HG02588 (cell line): ENCODE measurements at regions not wholly inside any gene's neighbourhood (a gene's known extent, or its start where the extent isn't known, plus 50 kb on each side); places are given as distances from the start of the nearest gene placed in this dataset.

Experiments
- ATAC-seq: cut with Tn5 transposase; IDR thresholded peaks from one replicate; pipeline ENCODE4 v1.9.1; 2021; ENCODE audit warnings: mild to moderate bottlenecking, moderate library complexity; ENCODE audit not compliant: unreplicated experiment

GRCh38 chr5:39501397-39501796 lies 76.6 kb upstream of the DAB2 start:
- ATAC-seq = no peak

GRCh38 chr5:39500551-39501175 lies 75.9 kb upstream of the DAB2 start:
- ATAC-seq = no peak

GRCh38 chr5:39498278-39498952 lies 73.6 kb upstream of the DAB2 start:
- no peak for ATAC-seq

GRCh38 chr5:39497322-39497721 lies 72.5 kb upstream of the DAB2 start:
- no peak for ATAC-seq

- ATAC-seq = no peak
These were observed 70.4 kb upstream of the DAB2 start for GRCh38 chr5:39495227-39495626.

GRCh38 chr5:39494534-39494933 lies 69.8 kb upstream of the DAB2 start:
- ATAC-seq = no peak

- no peak for ATAC-seq
These were observed 69.3 kb upstream of the DAB2 start for GRCh38 chr5:39494107-39494510.

- ATAC-seq = no peak
These were observed 66.4 kb upstream of the DAB2 start for GRCh38 chr5:39491210-39491609.

- no peak for ATAC-seq
These were observed 64.5 kb upstream of the DAB2 start for GRCh38 chr5:39489263-39489662.

DNA sequence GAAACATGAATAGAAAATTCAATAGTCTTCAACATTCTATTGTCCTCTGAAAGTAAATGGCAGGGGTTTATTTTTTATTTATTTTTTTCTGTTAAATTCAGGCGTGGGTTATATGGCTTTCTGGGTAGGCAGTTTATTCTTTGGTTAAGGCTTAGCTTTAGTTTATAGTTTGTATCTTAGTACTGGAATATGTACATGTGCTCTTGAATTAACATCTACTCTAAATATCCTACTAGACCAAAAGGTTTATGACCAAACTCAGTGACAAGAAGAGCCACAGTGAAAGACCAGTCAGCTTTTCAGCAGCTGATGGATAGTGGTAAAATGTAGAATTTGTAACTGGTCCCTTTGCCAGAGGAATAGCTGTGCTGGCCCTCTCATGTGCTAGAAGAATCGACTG lies 62.0 kb upstream of the DAB2 start:
- ATAC-seq = no peak

GRCh38 chr5:39486361-39486760 lies 61.6 kb upstream of the DAB2 start:
- ATAC-seq = no peak

- no peak for ATAC-seq
These were observed 60.3 kb upstream of the DAB2 start for GRCh38 chr5:39485079-39485478.

DNA sequence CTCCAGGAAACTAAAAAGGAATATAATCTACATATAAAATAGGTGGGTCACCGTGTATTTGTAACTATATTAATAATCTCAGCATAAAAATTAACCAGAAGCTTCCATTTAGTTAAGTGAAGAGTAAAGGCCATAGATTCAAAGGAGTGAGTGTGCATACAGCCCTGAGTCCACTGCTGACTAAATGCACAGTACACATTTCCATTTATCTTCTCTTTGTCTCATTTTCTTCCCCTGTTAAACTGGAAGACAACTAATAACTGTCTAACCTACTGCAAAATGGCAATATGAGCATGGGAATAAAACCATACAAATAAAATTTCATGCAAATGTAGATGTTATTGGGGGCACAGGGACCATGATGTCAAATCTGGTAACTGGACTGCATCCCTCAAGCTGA lies 59.9 kb upstream of the DAB2 start:
- ATAC-seq = no peak

DNA sequence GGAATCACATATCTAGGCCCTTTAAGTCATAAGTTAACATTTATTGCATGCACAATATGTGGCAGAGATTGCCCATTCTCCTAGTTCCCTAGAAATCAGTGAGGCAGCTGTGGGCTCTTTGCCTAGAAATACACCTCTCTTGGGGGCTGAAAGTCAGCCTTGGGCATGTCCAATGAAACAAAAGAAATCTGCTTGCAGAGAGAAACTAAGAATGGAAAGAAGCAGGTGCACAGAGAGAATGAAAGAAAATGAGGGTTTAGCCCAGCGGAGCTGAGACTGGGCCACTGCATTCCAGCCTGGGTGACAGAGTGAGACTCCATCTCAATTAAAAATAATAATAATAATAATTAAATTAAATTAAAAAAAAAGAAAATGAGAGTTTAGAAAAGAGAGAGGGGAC lies 57.3 kb upstream of the DAB2 start:
- ATAC-seq = no peak

GRCh38 chr5:39479537-39479936 lies 54.8 kb upstream of the DAB2 start:
- no peak for ATAC-seq

- no peak for ATAC-seq
These were observed 54.1 kb upstream of the DAB2 start for GRCh38 chr5:39478863-39479262.

DNA sequence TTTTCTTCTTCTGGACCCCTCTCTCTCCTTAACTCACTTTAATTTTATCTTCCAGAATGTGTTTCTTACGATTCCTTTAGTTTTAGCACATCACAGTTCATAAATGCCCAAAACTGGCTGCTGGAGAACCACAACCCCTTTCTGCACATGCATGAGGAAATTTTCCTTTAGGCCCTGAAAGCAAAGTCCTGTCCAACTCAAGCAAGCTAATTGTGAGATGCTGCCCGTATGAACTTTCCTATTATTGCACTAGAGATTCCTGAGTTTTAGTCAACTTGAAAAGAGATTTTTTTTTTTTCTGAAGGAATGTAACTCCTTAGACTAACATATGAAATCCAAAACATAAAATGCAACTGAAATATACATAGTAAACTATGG lies 52.1 kb upstream of the DAB2 start:
- ATAC-seq = no peak

- ATAC-seq = no peak
These were observed 51.4 kb upstream of the DAB2 start for GRCh38 chr5:39475881-39476842.

- no peak for ATAC-seq
These were observed 50.4 kb upstream of the DAB2 start for GRCh38 chr5:39475159-39475571.
